ENCODE measurements at regions not wholly inside any gene's neighbourhood (a gene's known extent, or its start where the extent isn't known, plus 50 kb on each side); places are given as distances from the start of the nearest gene placed in this dataset.

DNA sequence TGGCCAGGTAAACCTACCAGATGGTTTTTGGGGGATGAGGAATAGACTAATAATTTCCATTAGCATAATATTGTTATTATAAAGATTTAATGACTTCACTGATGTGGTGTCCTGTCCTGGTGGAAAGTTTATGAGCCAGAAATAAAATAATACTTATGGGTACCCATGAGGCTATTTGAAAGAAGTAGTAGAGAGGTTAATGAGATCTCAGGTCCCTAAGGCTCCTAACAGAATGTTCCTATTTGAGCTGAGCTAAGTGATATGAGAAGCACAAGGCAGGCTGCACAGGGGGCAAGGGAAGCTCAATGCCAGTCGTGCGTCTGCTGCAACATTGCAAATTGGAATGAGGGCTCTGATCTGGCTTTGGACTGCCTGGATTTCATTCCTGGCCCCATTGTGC, 174.1 kb downstream of the BMP2 start:
- H3K4me3 ChIP-seq (ENCODE audit: low read depth, low read length): no peak overlapping the region
- DNase-seq (ENCODE audit: low read depth): no peak

- no peak for DNase-seq (ENCODE audit: low read depth)
- no peak overlapping the region for H3K4me3 ChIP-seq (ENCODE audit: low read depth, low read length)
Observed at GRCh38 chr20:6942266-6942665, 174.8 kb downstream of the BMP2 start.

DNA sequence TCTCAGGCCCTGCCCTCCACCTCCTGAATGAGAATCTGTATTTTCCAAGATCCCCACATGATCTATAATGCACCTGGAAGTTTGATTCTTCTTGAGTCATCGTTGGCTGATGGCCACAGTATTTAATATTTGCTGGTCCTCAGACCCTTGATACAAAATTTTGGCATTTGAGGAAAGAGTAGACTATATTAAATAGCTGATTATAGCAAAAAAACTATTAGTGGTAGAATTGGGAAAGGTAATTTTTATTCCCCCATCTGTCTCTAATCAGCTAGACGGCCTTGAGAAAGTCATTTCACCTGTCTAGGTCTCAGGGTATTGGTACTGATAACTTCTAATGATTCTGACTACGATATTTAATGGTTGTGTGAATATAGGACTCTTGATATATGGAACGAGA, 176.8 kb downstream of the BMP2 start:
- DNase-seq (ENCODE audit: low read depth): no peak
- H3K4me3 ChIP-seq (ENCODE audit: low read depth, low read length): no peak overlapping the region

- no peak overlapping the region for H3K4me3 ChIP-seq (ENCODE audit: low read depth, low read length)
- no peak for DNase-seq (ENCODE audit: low read depth)
Observed at GRCh38 chr20:6953611-6954010, 186.1 kb downstream of the BMP2 start.

GRCh38 chr20:6954219-6954618, 186.7 kb downstream of the BMP2 start:
- H3K4me3 ChIP-seq (ENCODE audit: low read depth, low read length): no peak overlapping the region

DNA sequence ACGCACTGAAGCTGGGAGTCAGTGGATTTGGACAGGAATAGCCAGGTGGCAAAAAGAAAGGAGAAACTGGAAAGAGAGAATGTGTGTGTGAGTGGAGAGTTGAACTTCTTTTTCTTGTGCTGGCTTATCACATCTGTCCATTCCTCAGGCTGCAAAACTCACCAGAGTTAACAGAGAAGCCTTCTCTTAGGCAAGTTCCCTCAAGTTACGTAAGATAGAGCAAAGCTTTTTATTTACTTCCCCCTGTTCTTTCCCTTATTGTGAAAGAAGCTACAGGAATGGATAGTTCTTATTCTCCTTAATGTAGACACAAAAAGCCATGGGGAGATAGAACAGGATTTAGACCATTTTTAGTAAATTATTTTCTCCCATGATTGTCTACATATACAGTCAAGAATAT, 188.6 kb downstream of the BMP2 start:
- no peak overlapping the region for H3K4me3 ChIP-seq (ENCODE audit: low read depth, low read length)
- DNase-seq (ENCODE audit: low read depth): no peak

More at GRCh38 chr20:6954219-6954618, 186.7 kb downstream of the BMP2 start:
- no peak for DNase-seq (ENCODE audit: low read depth)

GRCh38 chr20:6956574-6956973, 189.1 kb downstream of the BMP2 start:
- DNase-seq (ENCODE audit: low read depth): no peak
- H3K4me3 ChIP-seq (ENCODE audit: low read depth, low read length): no peak overlapping the region

DNA sequence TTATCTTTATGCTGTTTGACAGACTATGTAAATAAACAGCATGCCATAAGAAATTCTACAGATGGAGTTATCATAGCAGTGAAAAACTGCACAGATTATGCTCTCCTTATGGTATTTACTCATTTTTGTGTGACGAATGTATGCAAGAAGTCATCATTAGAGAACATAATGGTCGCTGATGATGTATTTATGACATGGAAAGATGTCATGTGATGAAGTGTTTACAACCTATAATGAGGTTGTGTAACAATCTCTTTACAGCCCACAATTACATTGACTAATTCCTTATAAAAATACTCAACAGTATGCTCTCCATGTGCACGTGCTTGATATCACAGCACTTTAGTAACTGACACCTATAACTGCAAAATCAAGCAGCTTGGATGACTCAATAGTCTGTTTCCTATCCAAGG, 192.4 kb downstream of the BMP2 start:
- H3K4me3 ChIP-seq (ENCODE audit: low read depth, low read length): no peak overlapping the region
- no peak for DNase-seq (ENCODE audit: low read depth)

- H3K4me3 ChIP-seq (ENCODE audit: low read depth, low read length): no peak overlapping the region
- no peak for DNase-seq (ENCODE audit: low read depth)
Observed at GRCh38 chr20:6966721-6967120, 199.2 kb downstream of the BMP2 start.

DNA sequence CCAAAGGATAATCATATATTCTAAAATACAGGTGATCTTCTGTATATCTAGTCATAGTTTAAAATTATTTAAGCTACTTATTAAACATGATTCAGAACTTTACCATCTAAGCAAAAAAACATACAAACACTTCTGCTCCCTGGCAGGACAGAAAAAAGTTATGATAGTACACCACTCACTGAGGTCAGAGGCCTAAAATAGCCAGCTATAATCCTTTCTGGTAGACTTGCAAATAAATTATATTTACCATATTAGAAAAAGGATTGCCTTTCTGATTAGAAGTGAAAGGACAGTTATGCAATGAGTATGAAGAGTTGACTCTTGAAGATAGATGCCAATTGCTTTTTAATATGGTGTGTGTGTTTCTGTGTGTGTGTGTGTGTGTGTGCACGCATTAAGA, 207.4 kb downstream of the BMP2 start:
- DNase-seq (ENCODE audit: low read depth): no peak

DNA sequence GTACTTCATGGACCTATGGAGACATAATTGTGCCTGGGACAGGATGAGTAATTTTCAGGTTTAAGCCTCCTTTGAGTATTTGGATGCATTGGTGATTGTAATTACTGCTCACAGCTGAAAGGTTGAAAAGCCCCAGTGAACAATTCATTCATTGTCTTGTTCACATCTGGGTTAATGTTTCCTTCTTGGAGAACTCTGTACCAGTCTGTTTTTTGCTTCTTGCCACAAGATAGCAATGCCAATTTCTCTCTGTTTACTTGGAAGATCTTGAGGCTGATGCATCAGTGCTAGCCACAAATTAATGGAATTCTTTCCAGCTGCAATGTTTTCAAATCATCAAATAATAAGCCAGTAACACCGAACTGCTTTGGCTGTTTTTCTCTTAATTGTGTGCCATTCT, 207.8 kb downstream of the BMP2 start:
- H3K4me3 ChIP-seq (ENCODE audit: low read depth, low read length): no peak overlapping the region
- no peak for DNase-seq (ENCODE audit: low read depth)

More for the DNA sequence above, 207.4 kb downstream of the BMP2 start:
- H3K4me3 ChIP-seq (ENCODE audit: low read depth, low read length): no peak overlapping the region

GRCh38 chr20:6976106-6976900, 208.8 kb downstream of the BMP2 start:
- no peak overlapping the region for H3K4me3 ChIP-seq (ENCODE audit: low read depth, low read length)
- DNase-seq (ENCODE audit: low read depth): no peak

GRCh38 chr20:6979621-6980020, 212.1 kb downstream of the BMP2 start:
- no peak for DNase-seq (ENCODE audit: low read depth)

DNA sequence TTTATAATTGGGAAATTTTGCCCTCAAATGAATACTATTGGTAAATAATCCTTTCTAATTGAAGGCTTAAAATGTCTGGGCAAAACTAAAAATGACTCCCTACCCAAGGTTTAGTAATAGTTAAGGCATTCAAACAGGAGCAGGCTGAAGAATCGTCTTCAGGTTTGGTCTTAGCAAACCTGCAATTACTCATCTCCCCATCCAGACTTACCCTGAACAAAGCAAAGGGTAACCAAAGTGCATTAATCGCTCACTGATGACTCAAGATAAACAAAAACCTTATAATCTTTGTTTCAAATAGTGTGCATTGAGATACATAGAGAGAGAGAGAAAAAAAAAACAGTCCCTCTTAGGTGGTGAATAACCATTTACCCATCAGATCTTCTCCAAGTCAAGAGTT, 225.5 kb downstream of the BMP2 start:
- DNase-seq (ENCODE audit: low read depth): peak; percentile 9

More at GRCh38 chr20:6979621-6980020, 212.1 kb downstream of the BMP2 start:
- no peak overlapping the region for H3K4me3 ChIP-seq (ENCODE audit: low read depth, low read length)

DNA sequence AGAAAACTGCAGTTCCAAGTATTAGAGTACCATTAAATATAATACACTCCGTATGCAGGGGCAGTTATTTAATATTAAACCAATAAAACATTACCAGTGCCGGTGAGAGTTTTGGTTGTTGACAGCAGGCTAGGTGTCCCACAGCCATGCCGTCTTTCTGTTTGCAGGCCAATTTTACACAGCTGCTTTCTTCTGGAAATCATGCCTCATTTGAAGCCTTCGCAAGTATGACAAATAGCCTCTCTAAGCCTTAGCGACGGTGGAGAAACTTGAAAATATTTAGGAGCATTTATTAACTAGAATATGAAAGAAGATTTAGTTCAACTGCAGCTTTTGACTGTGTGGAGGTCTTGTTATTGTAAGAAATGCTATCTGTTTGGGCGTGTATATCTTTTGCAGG, 226.0 kb downstream of the BMP2 start:
- no peak for DNase-seq (ENCODE audit: low read depth)
- no peak overlapping the region for H3K4me3 ChIP-seq (ENCODE audit: low read depth, low read length)

More for the DNA sequence above, 225.5 kb downstream of the BMP2 start:
- no peak overlapping the region for H3K4me3 ChIP-seq (ENCODE audit: low read depth, low read length)

DNA sequence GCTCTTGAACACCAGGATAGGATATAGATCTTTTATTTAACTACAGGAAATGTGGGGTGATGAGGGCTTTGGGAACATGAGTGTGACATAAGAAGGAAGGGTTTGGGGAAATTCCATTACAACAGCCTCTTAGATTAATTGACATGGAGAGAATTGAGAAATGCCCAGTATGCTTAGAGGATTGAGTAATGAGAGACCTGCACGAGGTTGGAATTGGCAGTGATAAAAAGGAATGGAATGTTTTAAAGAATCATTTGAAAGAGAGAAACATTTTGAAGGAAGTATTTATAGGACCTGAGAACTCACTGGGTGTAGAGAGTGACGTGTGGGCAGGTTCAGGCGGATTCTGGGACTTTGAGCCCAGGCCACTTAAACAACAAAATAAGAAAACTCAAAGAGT, 227.0 kb downstream of the BMP2 start:
- H3K4me3 ChIP-seq (ENCODE audit: low read depth, low read length): no peak overlapping the region
- peak; percentile 18 for DNase-seq (ENCODE audit: low read depth)

DNA sequence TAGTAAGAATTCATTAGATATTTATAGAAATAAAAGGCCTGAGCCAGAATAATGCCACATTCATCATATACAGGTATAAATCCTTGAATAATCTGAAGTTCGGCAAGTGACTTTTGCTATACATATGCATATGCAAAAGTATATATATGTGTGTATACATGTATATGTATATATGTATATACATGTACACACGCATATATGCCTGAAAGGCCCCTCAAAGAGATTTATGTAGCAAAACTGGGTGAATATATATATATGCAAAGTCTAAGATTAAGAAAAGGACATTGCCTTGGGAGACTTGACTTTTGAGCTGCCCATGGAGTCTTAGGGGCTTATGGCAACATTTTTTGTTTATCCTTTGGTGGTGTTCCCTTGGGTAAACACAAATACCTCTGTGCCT, 231.4 kb downstream of the BMP2 start:
- H3K4me3 ChIP-seq (ENCODE audit: low read depth, low read length): no peak overlapping the region

DNA sequence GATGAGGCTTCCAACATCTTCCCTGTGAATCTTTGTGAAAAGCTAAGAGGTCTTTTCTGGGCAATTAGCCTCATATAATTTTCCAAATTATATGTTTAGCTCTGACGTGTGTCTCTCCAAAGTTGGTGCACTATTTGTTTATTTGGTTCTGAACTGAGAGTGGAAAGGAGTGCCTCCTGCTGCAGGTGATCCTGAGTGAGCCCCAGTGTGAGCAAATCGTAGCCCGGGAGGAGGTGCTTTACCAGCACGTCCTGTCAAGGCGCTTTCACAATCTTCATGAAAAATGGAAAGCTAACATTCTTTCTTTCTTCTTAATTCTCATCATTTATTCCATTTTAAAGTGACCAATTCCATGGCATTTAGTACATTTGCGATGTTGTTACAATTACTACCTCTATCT, 231.9 kb downstream of the BMP2 start:
- DNase-seq (ENCODE audit: low read depth): no peak
- H3K4me3 ChIP-seq (ENCODE audit: low read depth, low read length): no peak overlapping the region

More for the DNA sequence above, 231.4 kb downstream of the BMP2 start:
- DNase-seq (ENCODE audit: low read depth): no peak

- no peak for DNase-seq (ENCODE audit: low read depth)
- H3K4me3 ChIP-seq (ENCODE audit: low read depth, low read length): no peak overlapping the region
Observed at GRCh38 chr20:7003598-7003997, 236.1 kb downstream of the BMP2 start.

- no peak overlapping the region for H3K4me3 ChIP-seq (ENCODE audit: low read depth, low read length)
- no peak for DNase-seq (ENCODE audit: low read depth)
Observed at GRCh38 chr20:7004801-7005200, 237.3 kb downstream of the BMP2 start.

DNA sequence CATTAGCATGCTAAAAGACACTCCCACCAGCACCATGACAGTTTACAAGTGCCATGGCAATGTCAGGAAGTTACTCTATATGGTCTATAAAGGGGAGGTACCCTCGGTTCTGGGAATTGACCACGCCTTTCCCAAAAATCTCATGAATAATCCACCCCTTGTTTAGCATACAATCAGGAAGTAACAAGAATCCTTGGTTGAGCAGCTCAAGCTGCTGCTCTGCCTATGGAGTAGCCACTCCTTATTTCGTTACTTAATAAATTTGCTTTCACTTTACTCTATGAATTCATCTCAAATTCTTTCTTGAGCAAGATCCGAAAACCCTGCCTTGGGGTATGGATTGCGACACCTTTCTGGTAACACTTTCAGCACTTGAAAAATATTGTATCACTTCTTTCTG, 243.0 kb downstream of the BMP2 start:
- no peak for DNase-seq (ENCODE audit: low read depth)
- no peak overlapping the region for H3K4me3 ChIP-seq (ENCODE audit: low read depth, low read length)

All from skeletal muscle cell (primary cell).